K562 (cell line): ENCODE measurements at regions not wholly inside any gene's neighbourhood (a gene's known extent, or its start where the extent isn't known, plus 50 kb on each side); places are given as distances from the start of the nearest gene placed in this dataset.

Experiments
- ATAC-seq: fragments of 200-7000 bp; cut with Tn5 transposase; 3 replicates; pipeline ENCODE4 v1.9.1; 2020; ENCODE audit warnings: moderate library complexity
- BruUV-seq: library from RNA; stranded (reverse); fragments of 400-500 nt; replicated peaks from 2 replicates; lab custom pipeline; 2021; lab: Mats Ljungman, UMichigan
- CTCF ChIA-PET: fragments of 300-600 bp; formaldehyde crosslinking; extraction: SDS; loops from one replicate; lab custom pipeline; 2021; ENCODE audit warnings: low intra/inter-chr PET ratio; lab: Yijun Ruan, JAX
- POLR2A ChIA-PET: fragments of 300-600, 350-650 bp; sonication (Branson Sonifier 250); formaldehyde crosslinking; extraction: SDS; loops from one replicate; lab custom pipeline; 2021; ENCODE audit warnings: antibody characterized with exemption, inconsistent platforms; lab: Yijun Ruan, JAX
- DNase-seq, 4 experiments: peaks; one replicate each; pipeline versions ENCODE4 v3.0.0 to v3.0.0-alpha.2; 2011 to 2018; ENCODE audit warnings: low spot score in 3 of 4, mixed read lengths in 3 of 4; ENCODE audit errors: extremely low read depth in 1 of 4
- FAIRE-seq: peaks from 2 replicates; lab custom pipeline; 2011; peaks lifted over from hg19 to GRCh38; lab: Jason Lieb, UNC
- H2AFZ ChIP-seq: 2 replicates; pipeline ENCODE4 v1.6.0; 2011; ENCODE audit warnings: low read depth, low read length, control low read depth, inconsistent platforms
- H3K27ac ChIP-seq: fragments of 200-600 bp; 3 replicates; pipeline ENCODE4 v1.8.0; 2011; ENCODE audit warnings: low read depth, mild to moderate bottlenecking, control low read depth, inconsistent platforms, low read length, moderate library complexity, mixed read lengths; ENCODE audit errors: extremely low read depth
- H3K27me3 ChIP-seq, 2 experiments: fragments of 300-600 bp in 1 of 2; 2 replicates in 1 of 2; 3 replicates in 1 of 2; pipeline versions ENCODE4 v1.6.0 to v1.8.0; 2011; ENCODE audit warnings: inconsistent platforms in 2 of 2, low read length in 2 of 2, mild to moderate bottlenecking in 1 of 2, mixed read lengths in 1 of 2, moderate library complexity in 1 of 2; ENCODE audit not compliant: control insufficient read depth in 2 of 2, insufficient read depth in 2 of 2
- H3K36me3 ChIP-seq: fragments of 300-600 bp; 3 replicates; pipeline ENCODE4 v1.8.0; 2011; ENCODE audit warnings: mild to moderate bottlenecking, low read length, inconsistent platforms; ENCODE audit not compliant: control insufficient read depth, insufficient read depth
- H3K4me1 ChIP-seq, 2 experiments: fragments of 200-600 bp in 1 of 2; replicated peaks in 1 of 2; 2 replicates in 1 of 2; 3 replicates in 1 of 2; pipeline versions ENCODE4 v1.5.1 to v1.8.0; 2011; ENCODE audit warnings: inconsistent platforms in 2 of 2, low read length in 2 of 2, mild to moderate bottlenecking in 1 of 2, mixed read lengths in 1 of 2, moderate library complexity in 1 of 2; ENCODE audit not compliant: control insufficient read depth in 2 of 2, insufficient read depth in 2 of 2
- H3K4me2 ChIP-seq: 2 replicates; pipeline ENCODE4 v1.6.1; 2011; ENCODE audit warnings: low read length, control low read depth, inconsistent platforms, mixed read lengths; ENCODE audit not compliant: insufficient read depth
- H3K4me3 ChIP-seq: fragments of 200-600 bp; sonication (generic), shearing (Covaris generic); 2 replicates; pipeline ENCODE4 v1.5.1; 2016; ENCODE audit warnings: control low read depth, inconsistent platforms
- H3K79me2 ChIP-seq: fragments of 200-600 bp; 3 replicates; pipeline ENCODE4 v1.8.0; 2011; ENCODE audit warnings: low read length, inconsistent platforms; ENCODE audit not compliant: control insufficient read depth, insufficient read depth
- H3K9ac ChIP-seq, 2 experiments: 2 replicates each; pipeline versions ENCODE4 v1.6.0 to v1.6.1; 2011; ENCODE audit warnings: low read depth in 2 of 2, low read length in 2 of 2, control low read depth in 1 of 2, inconsistent platforms in 1 of 2, mild to moderate bottlenecking in 1 of 2, mixed read lengths in 1 of 2; ENCODE audit not compliant: insufficient read depth in 1 of 2
- H3K9me1 ChIP-seq: one replicate; pipeline ENCODE4 v1.6.0; 2011; ENCODE audit warnings: inconsistent platforms, mild to moderate bottlenecking, low read length, moderate library complexity; ENCODE audit not compliant: control insufficient read depth, insufficient read depth
- H3K9me3 ChIP-seq: replicated peaks from 2 replicates; pipeline ENCODE4 v1.5.1; 2011; ENCODE audit warnings: low read depth, low read length, inconsistent platforms; ENCODE audit not compliant: control insufficient read depth, insufficient read depth
- H4K20me1 ChIP-seq: replicated peaks from 2 replicates; pipeline ENCODE4 v1.6.1; 2011; ENCODE audit warnings: low read length, inconsistent platforms, mixed read lengths; ENCODE audit not compliant: control insufficient read depth, insufficient read depth
- CREB5 ChIP-seq: fragments of 250-450 bp; sonication (Bioruptor Pico); IDR thresholded peaks from 2 replicates; pipeline ENCODE4 v1.5.0; 2020; ENCODE audit warnings: mild to moderate bottlenecking
- HDAC1 ChIP-seq, 2 experiments: fragments of 450-650 bp; IDR thresholded peaks; 2 replicates each; pipeline ENCODE4 v1.6.1; 2016 to 2017; ENCODE audit warnings: inconsistent platforms in 1 of 2, mild to moderate bottlenecking in 1 of 2, moderate library complexity in 1 of 2
- HNRNPK ChIP-seq: fragments of 200-400 bp; formaldehyde crosslinking; IDR thresholded peaks from one replicate; pipeline ENCODE4 v1.6.1; 2018; ENCODE audit warnings: mild to moderate bottlenecking, low read depth, low read length; ENCODE audit not compliant: poor library complexity, severe bottlenecking
- HNRNPUL1 ChIP-seq: fragments of 200-400 bp; formaldehyde crosslinking; IDR thresholded peaks from 2 replicates; pipeline ENCODE4 v1.6.1; 2017; ENCODE audit warnings: low read length
- KDM1A ChIP-seq, 2 experiments: fragments of 450-650 bp; IDR thresholded peaks; 2 replicates each; pipeline ENCODE4 v1.6.1; 2016; ENCODE audit warnings: mild to moderate bottlenecking in 2 of 2
- KDM5B ChIP-seq: fragments of 200-600 bp; sonication (generic); IDR thresholded peaks from 2 replicates; pipeline ENCODE4 v1.6.1; 2012; ENCODE audit warnings: low read depth, mild to moderate bottlenecking, moderate library complexity, low read length, control low read depth, inconsistent platforms; ENCODE audit not compliant: insufficient replicate concordance
- MYBL2 ChIP-seq, 2 experiments: fragments of 450-650 bp in 1 of 2; sonication (generic) in 1 of 2; formaldehyde crosslinking in 1 of 2; IDR thresholded peaks; 2 replicates each; pipeline versions ENCODE4 v1.6.1 to v1.8.1; 2017 to 2022; ENCODE audit warnings: borderline replicate concordance in 1 of 2, inconsistent platforms in 1 of 2, low read depth in 1 of 2, mild to moderate bottlenecking in 1 of 2, missing genetic modification reagents in 1 of 2, moderate library complexity in 1 of 2
- PTTG1 ChIP-seq: fragments of 450-650 bp; IDR thresholded peaks from 2 replicates; pipeline ENCODE4 v1.6.1; 2016; ENCODE audit warnings: low read depth, mild to moderate bottlenecking, missing genetic modification characterization, missing compliant biosample characterization
- RAD51 ChIP-seq: fragments of 450-650 bp; IDR thresholded peaks from 2 replicates; pipeline ENCODE4 v1.7.1; 2016; ENCODE audit warnings: low read depth, mild to moderate bottlenecking, borderline replicate concordance
- ZNF311 ChIP-seq: fragments of 250-450 bp; sonication (Bioruptor Pico); IDR thresholded peaks from 2 replicates; pipeline ENCODE4 v1.4.0; 2020; ENCODE audit warnings: mild to moderate bottlenecking, moderate library complexity
- WGBS: fragments of 100-300 bp; shearing (Covaris generic); methylation state at CpG from one replicate; pipeline ENCODE4 v1.1.6; 2016; ENCODE audit warnings: low coverage, mixed read lengths; ENCODE audit not compliant: insufficient coverage; ENCODE audit errors: missing lambda C conversion rate; 5-methylcytosine and 5-hydroxymethylcytosine counted together
- in situ Hi-C: fragments of 300-500 bp; cut with MboI; formaldehyde crosslinking; loops from 4 replicates; pipeline ENCODE4 v1.15.0; 2018; ENCODE audit warnings: inconsistent platforms, mixed read lengths
- intact Hi-C: fragments of 100-400 bp; cut with micrococcal nuclease; formaldehyde crosslinking; loops from 2 replicates; pipeline ENCODE4 v1.14.2; 2022
- TF ChIP-seq, protein P1 (sequence below): fragments of 250-450 bp; sonication (Bioruptor Pico); IDR thresholded peaks from 2 replicates; pipeline ENCODE4 v1.5.0; 2021; ENCODE audit warnings: mild to moderate bottlenecking, borderline replicate concordance

- CTCF ChIA-PET = no interaction called here
- Histone ChIP-seq H3K4me1 (no peaks in the 10 kb centered on the region), H3K27ac (no peak overlapping the region), H3K27me3 (no peaks in the 10 kb centered on the region; a peak in 1 of 5 replicates), H3K4me3 (no peak overlapping the region), H3K4me2 (no peak overlapping the region), H3K9ac (no peak overlapping the region), H3K9me3 (no peaks in the 10 kb centered on the region), H4K20me1 (no peaks in the 10 kb centered on the region), H3K9me1 (no peaks in the 10 kb centered on the region), H3K79me2 (no peaks in the 10 kb centered on the region), H2AFZ (no peak overlapping the region), H3K36me3 (no peaks in the 10 kb centered on the region)
- ATAC-seq (no peak), FAIRE-seq (no peak), DNase-seq (no peak)
- WGBS = 0% methylated on average over 3 of the region's 3 CpGs
- BruUV-seq = no TSS peak
- intact Hi-C loops (no loop called here), in situ Hi-C loops (no loop called here)
- POLR2A ChIA-PET = interaction anchor here (1.1 kb wide), 1 partner anchor 12 kb away, joined by 3 read pairs; no protein-coding TSS in a partner anchor
- no peak for TF ChIP-seq HNRNPK
- TF ChIP-seq RAD51 = no peak
- TF ChIP-seq KDM5B = no peak
- no peak for TF ChIP-seq ZNF311 (CRISPR knock-in tag)
- TF ChIP-seq HNRNPUL1 = no peak
- TF ChIP-seq MYBL2 (IDR thresholded peaks at IDR 0.05; ENCODE audit: low read depth) = no peak
- no peak for TF ChIP-seq MYBL2 (CRISPR knock-in tag; IDR thresholded peaks at IDR 0.05; ENCODE audit: borderline replicate concordance)
- TF ChIP-seq CREB5 (CRISPR knock-in tag) = no peak
- TF ChIP-seq HDAC1 (IDR thresholded peaks at IDR 0.05) = no peak
- no peak for TF ChIP-seq KDM1A (IDR thresholded peaks at IDR 0.05)
- TF ChIP-seq, protein P1, sequence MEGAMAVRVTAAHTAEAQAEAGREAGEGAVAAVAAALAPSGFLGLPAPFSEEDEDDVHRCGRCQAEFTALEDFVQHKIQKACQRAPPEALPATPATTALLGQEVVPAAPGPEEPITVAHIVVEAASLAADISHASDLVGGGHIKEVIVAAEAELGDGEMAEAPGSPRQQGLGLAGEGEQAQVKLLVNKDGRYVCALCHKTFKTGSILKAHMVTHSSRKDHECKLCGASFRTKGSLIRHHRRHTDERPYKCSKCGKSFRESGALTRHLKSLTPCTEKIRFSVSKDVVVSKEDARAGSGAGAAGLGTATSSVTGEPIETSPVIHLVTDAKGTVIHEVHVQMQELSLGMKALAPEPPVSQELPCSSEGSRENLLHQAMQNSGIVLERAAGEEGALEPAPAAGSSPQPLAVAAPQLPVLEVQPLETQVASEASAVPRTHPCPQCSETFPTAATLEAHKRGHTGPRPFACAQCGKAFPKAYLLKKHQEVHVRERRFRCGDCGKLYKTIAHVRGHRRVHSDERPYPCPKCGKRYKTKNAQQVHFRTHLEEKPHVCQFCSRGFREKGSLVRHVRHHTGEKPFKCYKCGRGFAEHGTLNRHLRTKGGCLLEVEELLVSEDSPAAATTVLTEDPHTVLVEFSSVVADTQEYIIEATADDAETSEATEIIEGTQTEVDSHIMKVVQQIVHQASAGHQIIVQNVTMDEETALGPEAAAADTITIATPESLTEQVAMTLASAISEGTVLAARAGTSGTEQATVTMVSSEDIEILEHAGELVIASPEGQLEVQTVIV = no peak
- no peak for TF ChIP-seq PTTG1 (tag)
Measured at GRCh38 chr11:112805658-112806057, 155.6 kb upstream of the NCAM1 start.
